ENCODE measurements at regions not wholly inside any gene's neighbourhood (a gene's known extent, or its start where the extent isn't known, plus 50 kb on each side); places are given as distances from the start of the nearest gene placed in this dataset.

GRCh38 chr3:134427400-134428111 lies 53.3 kb upstream of the AMOTL2 start:
- DNase-seq (ENCODE audit: low read depth): peak; percentile 99

GRCh38 chr3:134426660-134427181 lies 52.5 kb upstream of the AMOTL2 start:
- DNase-seq (ENCODE audit: low read depth): no peak

- no peak for DNase-seq (ENCODE audit: low read depth)
Observed at GRCh38 chr3:134425943-134426342, 51.7 kb upstream of the AMOTL2 start.

Data from HS-27A (cell line).